NOMO-1 (cell line): ENCODE measurements at regions not wholly inside any gene's neighbourhood (a gene's known extent, or its start where the extent isn't known, plus 50 kb on each side); places are given as distances from the start of the nearest gene placed in this dataset.

Source experiments
- DNase-seq, 2 experiments: peaks; one replicate each; lab custom pipeline; 2025; ENCODE audit not compliant: unreplicated experiment in 2 of 2; lab: John Stamatoyannopoulos, UW

GRCh38 chr20:57907131-57908000 is 197.6 kb upstream of the PMEPA1 start:
- DNase-seq, result no peak

- no peak for DNase-seq
Observed at GRCh38 chr20:57905448-57905847, 195.6 kb upstream of the PMEPA1 start.

GRCh38 chr20:57904314-57905105 is 194.7 kb upstream of the PMEPA1 start:
- DNase-seq, result peak; percentile 55 to 80

- peak; percentile 67 to 85 for DNase-seq
Observed at GRCh38 chr20:57902473-57902872, 192.7 kb upstream of the PMEPA1 start.

- no peak for DNase-seq
Observed at GRCh38 chr20:57901526-57901925, 191.7 kb upstream of the PMEPA1 start.

- DNase-seq, result no peak
Observed at GRCh38 chr20:57900226-57900905, 190.6 kb upstream of the PMEPA1 start.

- no peak for DNase-seq
Observed at GRCh38 chr20:57899554-57899953, 189.7 kb upstream of the PMEPA1 start.

GRCh38 chr20:57898332-57898731 is 188.5 kb upstream of the PMEPA1 start:
- DNase-seq, result no peak

- DNase-seq, result no peak
Observed at GRCh38 chr20:57897891-57898290, 188.1 kb upstream of the PMEPA1 start.

- no peak for DNase-seq
Observed at GRCh38 chr20:57897156-57897874, 187.5 kb upstream of the PMEPA1 start.

GRCh38 chr20:57896563-57896962 is 186.7 kb upstream of the PMEPA1 start:
- no peak for DNase-seq

- DNase-seq, result no peak
Observed at GRCh38 chr20:57896017-57896416, 186.2 kb upstream of the PMEPA1 start.

- no peak for DNase-seq
Observed at GRCh38 chr20:57895161-57895855, 185.5 kb upstream of the PMEPA1 start.

GRCh38 chr20:57894522-57894921 is 184.7 kb upstream of the PMEPA1 start:
- no peak for DNase-seq

GRCh38 chr20:57894096-57894495 is 184.3 kb upstream of the PMEPA1 start:
- DNase-seq, result no peak

- DNase-seq, result no peak
Observed at GRCh38 chr20:57893366-57893999, 183.7 kb upstream of the PMEPA1 start.

- no peak for DNase-seq
Observed at GRCh38 chr20:57892471-57892870, 182.7 kb upstream of the PMEPA1 start.

GRCh38 chr20:57891014-57891413 is 181.2 kb upstream of the PMEPA1 start:
- DNase-seq, result no peak

GRCh38 chr20:57890202-57890800 is 180.5 kb upstream of the PMEPA1 start:
- no peak for DNase-seq
